ENCODE measurements at regions not wholly inside any gene's neighbourhood (a gene's known extent, or its start where the extent isn't known, plus 50 kb on each side); places are given as distances from the start of the nearest gene placed in this dataset.

GRCh38 chr9:38195737-38196161, 126.7 kb upstream of the SHB start:
- no peak overlapping the region for H3K9ac ChIP-seq (ENCODE audit: low read depth, low read length)
- H3K36me3 ChIP-seq (ENCODE audit: control insufficient read depth, insufficient read depth, low read length), result no peaks in the 10 kb centered on the region
- no peaks in the 10 kb centered on the region for H3K9me3 ChIP-seq (ENCODE audit: control insufficient read depth, insufficient read depth, low read length)
- H3K4me3 ChIP-seq (ENCODE audit: low read depth, low read length), result no peak overlapping the region
- H3K4me1 ChIP-seq (ENCODE audit: control insufficient read depth, insufficient read depth, low read length), result no peaks in the 10 kb centered on the region
- peaks cover 8% of the 10 kb centered on the region for H3K27me3 ChIP-seq (ENCODE audit: control insufficient read depth, insufficient read depth, low read length)

- H3K4me1 ChIP-seq (ENCODE audit: control insufficient read depth, insufficient read depth, low read length), result no peaks in the 10 kb centered on the region
- no peak overlapping the region for H3K4me3 ChIP-seq (ENCODE audit: low read depth, low read length)
- H3K27me3 ChIP-seq (ENCODE audit: control insufficient read depth, insufficient read depth, low read length), result peaks cover 6% of the 10 kb centered on the region
- H3K9ac ChIP-seq (ENCODE audit: low read depth, low read length), result no peak overlapping the region
- H3K36me3 ChIP-seq (ENCODE audit: control insufficient read depth, insufficient read depth, low read length), result no peaks in the 10 kb centered on the region
- H3K9me3 ChIP-seq (ENCODE audit: control insufficient read depth, insufficient read depth, low read length), result no peaks in the 10 kb centered on the region
Observed at GRCh38 chr9:38194870-38195269, 125.8 kb upstream of the SHB start.

- no peaks in the 10 kb centered on the region for H3K4me1 ChIP-seq (ENCODE audit: control insufficient read depth, insufficient read depth, low read length)
- no peaks in the 10 kb centered on the region for H3K9me3 ChIP-seq (ENCODE audit: control insufficient read depth, insufficient read depth, low read length)
- H3K4me3 ChIP-seq (ENCODE audit: low read depth, low read length), result no peak overlapping the region
- no peaks in the 10 kb centered on the region for H3K36me3 ChIP-seq (ENCODE audit: control insufficient read depth, insufficient read depth, low read length)
- H3K27me3 ChIP-seq (ENCODE audit: control insufficient read depth, insufficient read depth, low read length), result peaks cover 3% of the 10 kb centered on the region
- no peak overlapping the region for H3K9ac ChIP-seq (ENCODE audit: low read depth, low read length)
Observed at GRCh38 chr9:38192731-38193265, 123.8 kb upstream of the SHB start.

- Histone ChIP-seq H3K27me3 (ENCODE audit: control insufficient read depth, insufficient read depth, low read length) (no peaks in the 10 kb centered on the region), H3K4me3 (ENCODE audit: low read depth, low read length) (no peak overlapping the region), H3K4me1 (ENCODE audit: control insufficient read depth, insufficient read depth, low read length) (no peaks in the 10 kb centered on the region), H3K9me3 (ENCODE audit: control insufficient read depth, insufficient read depth, low read length) (no peaks in the 10 kb centered on the region), H3K36me3 (ENCODE audit: control insufficient read depth, insufficient read depth, low read length) (no peaks in the 10 kb centered on the region), H3K9ac (ENCODE audit: low read depth, low read length) (no peak overlapping the region)
Observed at GRCh38 chr9:38186404-38187115, 117.5 kb upstream of the SHB start.

GRCh38 chr9:38185647-38186403, 116.8 kb upstream of the SHB start:
- no peaks in the 10 kb centered on the region for H3K4me1 ChIP-seq (ENCODE audit: control insufficient read depth, insufficient read depth, low read length)
- no peaks in the 10 kb centered on the region for H3K36me3 ChIP-seq (ENCODE audit: control insufficient read depth, insufficient read depth, low read length)
- H3K27me3 ChIP-seq (ENCODE audit: control insufficient read depth, insufficient read depth, low read length), result no peaks in the 10 kb centered on the region
- H3K9me3 ChIP-seq (ENCODE audit: control insufficient read depth, insufficient read depth, low read length), result no peaks in the 10 kb centered on the region
- H3K4me3 ChIP-seq (ENCODE audit: low read depth, low read length), result no peak overlapping the region
- no peak overlapping the region for H3K9ac ChIP-seq (ENCODE audit: low read depth, low read length)

- Histone ChIP-seq H3K4me1 (ENCODE audit: control insufficient read depth, insufficient read depth, low read length) (no peaks in the 10 kb centered on the region), H3K4me3 (ENCODE audit: low read depth, low read length) (no peak overlapping the region), H3K36me3 (ENCODE audit: control insufficient read depth, insufficient read depth, low read length) (no peaks in the 10 kb centered on the region), H3K9ac (ENCODE audit: low read depth, low read length) (no peak overlapping the region), H3K9me3 (ENCODE audit: control insufficient read depth, insufficient read depth, low read length) (no peaks in the 10 kb centered on the region), H3K27me3 (ENCODE audit: control insufficient read depth, insufficient read depth, low read length) (peaks cover under 1% of the 10 kb centered on the region)
Observed at GRCh38 chr9:38183994-38184568, 115.1 kb upstream of the SHB start.

GRCh38 chr9:38182321-38182720, 113.3 kb upstream of the SHB start:
- no peaks in the 10 kb centered on the region for H3K36me3 ChIP-seq (ENCODE audit: control insufficient read depth, insufficient read depth, low read length)
- H3K4me3 ChIP-seq (ENCODE audit: low read depth, low read length), result no peak overlapping the region
- H3K9ac ChIP-seq (ENCODE audit: low read depth, low read length), result no peak overlapping the region
- peaks cover 3% of the 10 kb centered on the region for H3K27me3 ChIP-seq (ENCODE audit: control insufficient read depth, insufficient read depth, low read length)
- no peaks in the 10 kb centered on the region for H3K4me1 ChIP-seq (ENCODE audit: control insufficient read depth, insufficient read depth, low read length)
- no peaks in the 10 kb centered on the region for H3K9me3 ChIP-seq (ENCODE audit: control insufficient read depth, insufficient read depth, low read length)

GRCh38 chr9:38181866-38182265, 112.8 kb upstream of the SHB start:
- no peak overlapping the region for H3K9ac ChIP-seq (ENCODE audit: low read depth, low read length)
- no peaks in the 10 kb centered on the region for H3K36me3 ChIP-seq (ENCODE audit: control insufficient read depth, insufficient read depth, low read length)
- H3K9me3 ChIP-seq (ENCODE audit: control insufficient read depth, insufficient read depth, low read length), result no peaks in the 10 kb centered on the region
- peaks cover 3% of the 10 kb centered on the region for H3K27me3 ChIP-seq (ENCODE audit: control insufficient read depth, insufficient read depth, low read length)
- no peaks in the 10 kb centered on the region for H3K4me1 ChIP-seq (ENCODE audit: control insufficient read depth, insufficient read depth, low read length)
- H3K4me3 ChIP-seq (ENCODE audit: low read depth, low read length), result no peak overlapping the region

- Histone ChIP-seq H3K4me3 (ENCODE audit: low read depth, low read length) (no peak overlapping the region), H3K9me3 (ENCODE audit: control insufficient read depth, insufficient read depth, low read length) (no peaks in the 10 kb centered on the region), H3K9ac (ENCODE audit: low read depth, low read length) (no peak overlapping the region), H3K4me1 (ENCODE audit: control insufficient read depth, insufficient read depth, low read length) (no peaks in the 10 kb centered on the region), H3K36me3 (ENCODE audit: control insufficient read depth, insufficient read depth, low read length) (no peaks in the 10 kb centered on the region), H3K27me3 (ENCODE audit: control insufficient read depth, insufficient read depth, low read length) (peaks cover 3% of the 10 kb centered on the region)
Observed at GRCh38 chr9:38181232-38181631, 112.2 kb upstream of the SHB start.

- Histone ChIP-seq H3K9ac (ENCODE audit: low read depth, low read length) (no peak overlapping the region), H3K9me3 (ENCODE audit: control insufficient read depth, insufficient read depth, low read length) (no peaks in the 10 kb centered on the region), H3K36me3 (ENCODE audit: control insufficient read depth, insufficient read depth, low read length) (no peaks in the 10 kb centered on the region), H3K4me3 (ENCODE audit: low read depth, low read length) (no peak overlapping the region), H3K4me1 (ENCODE audit: control insufficient read depth, insufficient read depth, low read length) (no peaks in the 10 kb centered on the region), H3K27me3 (ENCODE audit: control insufficient read depth, insufficient read depth, low read length) (peaks cover 3% of the 10 kb centered on the region)
Observed at GRCh38 chr9:38180656-38181055, 111.6 kb upstream of the SHB start.

GRCh38 chr9:38179965-38180364, 110.9 kb upstream of the SHB start:
- Histone ChIP-seq H3K9ac (ENCODE audit: low read depth, low read length) (no peak overlapping the region), H3K4me1 (ENCODE audit: control insufficient read depth, insufficient read depth, low read length) (no peaks in the 10 kb centered on the region), H3K27me3 (ENCODE audit: control insufficient read depth, insufficient read depth, low read length) (peaks cover 3% of the 10 kb centered on the region), H3K36me3 (ENCODE audit: control insufficient read depth, insufficient read depth, low read length) (no peaks in the 10 kb centered on the region), H3K4me3 (ENCODE audit: low read depth, low read length) (no peak overlapping the region), H3K9me3 (ENCODE audit: control insufficient read depth, insufficient read depth, low read length) (no peaks in the 10 kb centered on the region)
